GM10266 (cell line): ENCODE measurements at regions not wholly inside any gene's neighbourhood (a gene's known extent, or its start where the extent isn't known, plus 50 kb on each side); places are given as distances from the start of the nearest gene placed in this dataset.

ENCODE experiments used
- DNase-seq: peaks from one replicate; pipeline ENCODE4 v3.0.0; 2012; ENCODE audit errors: extremely low spot score
- TF ChIP-seq, protein P1 (sequence below): IDR thresholded peaks from 2 replicates; pipeline ENCODE4 v1.5.1; 2012; ENCODE audit warnings: mild to moderate bottlenecking, low read depth; ENCODE audit not compliant: control insufficient read depth, insufficient read depth; ENCODE audit errors: missing control alignments

DNA sequence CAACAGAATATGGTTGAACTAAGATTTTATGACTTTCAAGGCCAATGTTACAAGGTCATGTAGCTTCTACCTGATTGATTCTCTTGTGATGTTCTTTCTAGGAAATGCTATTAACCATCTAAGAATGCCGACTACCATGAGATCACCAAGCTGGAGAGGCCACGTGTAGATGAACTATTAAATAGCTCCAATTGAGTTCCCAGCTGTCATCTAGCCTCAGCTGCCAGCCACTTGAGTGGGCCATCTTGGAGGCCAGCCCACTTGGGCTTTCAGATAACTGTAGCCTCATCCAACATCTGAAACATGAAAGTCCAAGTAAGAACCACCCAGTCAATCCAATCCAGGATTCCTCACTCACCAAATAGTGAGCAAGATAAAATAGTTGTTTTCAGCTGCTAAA, 376.9 kb upstream of the TMEFF2 start:
- DNase-seq = no peak

GRCh38 chr2:192570788-192571187, 376.1 kb upstream of the TMEFF2 start:
- TF ChIP-seq, protein P1, sequence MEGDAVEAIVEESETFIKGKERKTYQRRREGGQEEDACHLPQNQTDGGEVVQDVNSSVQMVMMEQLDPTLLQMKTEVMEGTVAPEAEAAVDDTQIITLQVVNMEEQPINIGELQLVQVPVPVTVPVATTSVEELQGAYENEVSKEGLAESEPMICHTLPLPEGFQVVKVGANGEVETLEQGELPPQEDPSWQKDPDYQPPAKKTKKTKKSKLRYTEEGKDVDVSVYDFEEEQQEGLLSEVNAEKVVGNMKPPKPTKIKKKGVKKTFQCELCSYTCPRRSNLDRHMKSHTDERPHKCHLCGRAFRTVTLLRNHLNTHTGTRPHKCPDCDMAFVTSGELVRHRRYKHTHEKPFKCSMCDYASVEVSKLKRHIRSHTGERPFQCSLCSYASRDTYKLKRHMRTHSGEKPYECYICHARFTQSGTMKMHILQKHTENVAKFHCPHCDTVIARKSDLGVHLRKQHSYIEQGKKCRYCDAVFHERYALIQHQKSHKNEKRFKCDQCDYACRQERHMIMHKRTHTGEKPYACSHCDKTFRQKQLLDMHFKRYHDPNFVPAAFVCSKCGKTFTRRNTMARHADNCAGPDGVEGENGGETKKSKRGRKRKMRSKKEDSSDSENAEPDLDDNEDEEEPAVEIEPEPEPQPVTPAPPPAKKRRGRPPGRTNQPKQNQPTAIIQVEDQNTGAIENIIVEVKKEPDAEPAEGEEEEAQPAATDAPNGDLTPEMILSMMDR = no peak
- no peak for DNase-seq

More for the DNA sequence above, 376.9 kb upstream of the TMEFF2 start:
- TF ChIP-seq, protein P1 = no peak

DNA sequence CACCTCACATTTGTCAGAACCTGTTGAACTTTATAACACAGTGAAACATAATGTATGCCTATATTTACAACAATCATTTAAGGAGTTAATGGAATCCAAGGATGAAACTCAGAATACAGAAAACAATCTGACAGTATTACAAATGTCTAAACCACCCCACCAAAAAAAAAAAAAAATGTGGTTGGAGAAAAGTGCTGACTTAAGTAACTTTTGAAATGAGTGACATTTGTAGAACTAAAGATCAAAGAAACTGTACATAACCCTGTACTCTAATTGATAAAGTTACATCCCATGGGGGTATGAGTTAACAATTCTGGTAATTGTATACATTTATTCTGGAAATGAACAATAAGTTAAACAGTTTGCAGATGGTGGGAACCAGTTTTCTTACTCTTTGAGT, 372.1 kb upstream of the TMEFF2 start:
- TF ChIP-seq, protein P1 = no peak
- DNase-seq = no peak

GRCh38 chr2:192560326-192560725, 365.6 kb upstream of the TMEFF2 start:
- TF ChIP-seq, protein P1 = no peak

DNA sequence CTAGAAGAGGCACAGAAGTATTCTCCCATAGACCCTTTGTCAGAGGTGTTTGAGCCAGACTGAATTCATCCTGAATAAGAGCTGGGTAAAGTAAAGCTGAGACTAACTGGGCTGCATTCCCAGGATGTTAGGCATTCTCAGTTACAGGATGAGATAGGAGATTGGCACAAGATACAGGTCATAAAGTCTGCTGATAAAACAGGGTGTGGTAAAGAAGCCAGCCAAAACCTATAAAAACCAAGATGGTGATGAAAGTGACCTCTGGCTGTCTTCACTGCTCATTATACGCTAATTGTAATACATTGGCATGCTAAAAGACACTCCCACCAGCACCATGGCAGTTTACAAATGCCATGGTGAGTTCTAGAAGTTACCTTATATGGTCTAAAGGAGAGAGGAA, 364.9 kb upstream of the TMEFF2 start:
- TF ChIP-seq, protein P1 = no peak
- DNase-seq = no peak

More at GRCh38 chr2:192560326-192560725, 365.6 kb upstream of the TMEFF2 start:
- no peak for DNase-seq

DNA sequence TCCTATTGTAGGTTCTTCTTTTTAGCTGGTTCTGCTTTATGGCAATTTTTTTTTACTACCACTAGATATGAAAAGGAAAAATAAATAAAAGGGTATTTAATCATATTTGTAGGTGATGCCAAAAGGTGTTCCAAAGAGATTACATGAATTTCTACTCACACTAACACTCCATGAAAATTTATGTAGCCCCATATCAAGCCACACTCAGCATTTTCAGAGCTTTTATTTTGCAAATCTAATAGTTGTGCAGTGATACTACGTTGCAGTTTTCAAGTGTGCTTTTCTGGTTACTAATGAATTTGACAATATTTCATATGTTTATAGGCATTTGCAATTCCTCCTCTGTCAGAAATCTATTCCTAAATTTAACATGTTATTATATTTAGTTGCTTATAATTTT, 363.9 kb upstream of the TMEFF2 start:
- no peak for DNase-seq
- TF ChIP-seq, protein P1 = no peak

- TF ChIP-seq, protein P1 = no peak
- DNase-seq = no peak
Observed at GRCh38 chr2:192555740-192556139, 361.0 kb upstream of the TMEFF2 start.

GRCh38 chr2:192551760-192552159, 357.0 kb upstream of the TMEFF2 start:
- no peak for DNase-seq
- TF ChIP-seq, protein P1 = no peak
